ENCODE measurements at regions not wholly inside any gene's neighbourhood (a gene's known extent, or its start where the extent isn't known, plus 50 kb on each side); places are given as distances from the start of the nearest gene placed in this dataset.

- DNase-seq, result no peak
- H3K9me3 Mint-ChIP-seq (ENCODE audit: low read depth, unreplicated experiment), result no peaks in the 10 kb centered on the region
- H3K4me3 Mint-ChIP-seq (ENCODE audit: low read depth, unreplicated experiment), result no peak overlapping the region
- BruUV-seq (replicated peaks), result no TSS peak
- no peak overlapping the region for H3K27ac Mint-ChIP-seq (ENCODE audit: unreplicated experiment)
- no peak for TF ChIP-seq CTCF (IDR thresholded peaks at IDR 0.05; ENCODE audit: unreplicated experiment)
- no peaks in the 10 kb centered on the region for H3K27me3 Mint-ChIP-seq (ENCODE audit: unreplicated experiment)
- intact Hi-C loops (cut with micrococcal nuclease; ENCODE audit: unreplicated experiment), result no loop called here
- H3K36me3 Mint-ChIP-seq (ENCODE audit: insufficient read depth, unreplicated experiment), result peaks cover 8% of the 10 kb centered on the region
- H3K4me1 Mint-ChIP-seq (ENCODE audit: low read depth, unreplicated experiment), result no peaks in the 10 kb centered on the region
- CTCF ChIA-PET, result no interaction called here
Observed at GRCh38 chr6:167049275-167049674, 50.1 kb downstream of the CEP43 start.

- CTCF ChIA-PET, result no interaction called here
- Mint-ChIP-seq H3K27me3 (ENCODE audit: unreplicated experiment) (no peaks in the 10 kb centered on the region), H3K36me3 (ENCODE audit: insufficient read depth, unreplicated experiment) (peaks cover 8% of the 10 kb centered on the region), H3K4me3 (ENCODE audit: low read depth, unreplicated experiment) (no peak overlapping the region), H3K9me3 (ENCODE audit: low read depth, unreplicated experiment) (no peaks in the 10 kb centered on the region), H3K27ac (ENCODE audit: unreplicated experiment) (no peak overlapping the region), H3K4me1 (ENCODE audit: low read depth, unreplicated experiment) (no peaks in the 10 kb centered on the region)
- intact Hi-C loops (cut with micrococcal nuclease; ENCODE audit: unreplicated experiment), result no loop called here
- TF ChIP-seq CTCF (IDR thresholded peaks at IDR 0.05; ENCODE audit: unreplicated experiment), result no peak
- no TSS peak for BruUV-seq (replicated peaks)
- DNase-seq, result no peak
Observed at GRCh38 chr6:167050903-167051302, 51.7 kb downstream of the CEP43 start.

GRCh38 chr6:167053895-167054530 is 54.8 kb downstream of the CEP43 start:
- TF ChIP-seq CTCF (IDR thresholded peaks at IDR 0.05; ENCODE audit: unreplicated experiment), result no peak
- no peak for DNase-seq
- Mint-ChIP-seq H3K36me3 (ENCODE audit: insufficient read depth, unreplicated experiment) (no peaks in the 10 kb centered on the region), H3K9me3 (ENCODE audit: low read depth, unreplicated experiment) (no peaks in the 10 kb centered on the region), H3K4me3 (ENCODE audit: low read depth, unreplicated experiment) (no peak overlapping the region), H3K27ac (ENCODE audit: unreplicated experiment) (no peak overlapping the region), H3K4me1 (ENCODE audit: low read depth, unreplicated experiment) (no peaks in the 10 kb centered on the region), H3K27me3 (ENCODE audit: unreplicated experiment) (no peaks in the 10 kb centered on the region)
- CTCF ChIA-PET, result no interaction called here
- no TSS peak for BruUV-seq (replicated peaks)
- intact Hi-C loops (cut with micrococcal nuclease; ENCODE audit: unreplicated experiment), result no loop called here

- intact Hi-C loops (cut with micrococcal nuclease; ENCODE audit: unreplicated experiment), result no loop called here
- H3K9me3 Mint-ChIP-seq (ENCODE audit: low read depth, unreplicated experiment), result no peaks in the 10 kb centered on the region
- CTCF ChIA-PET, result no interaction called here
- DNase-seq, result no peak
- no peaks in the 10 kb centered on the region for H3K36me3 Mint-ChIP-seq (ENCODE audit: insufficient read depth, unreplicated experiment)
- no peak overlapping the region for H3K4me3 Mint-ChIP-seq (ENCODE audit: low read depth, unreplicated experiment)
- TF ChIP-seq CTCF (IDR thresholded peaks at IDR 0.05; ENCODE audit: unreplicated experiment), result no peak
- no peaks in the 10 kb centered on the region for H3K27me3 Mint-ChIP-seq (ENCODE audit: unreplicated experiment)
- H3K4me1 Mint-ChIP-seq (ENCODE audit: low read depth, unreplicated experiment), result no peaks in the 10 kb centered on the region
- no peak overlapping the region for H3K27ac Mint-ChIP-seq (ENCODE audit: unreplicated experiment)
- BruUV-seq (replicated peaks), result no TSS peak
Observed at GRCh38 chr6:167054987-167055386, 55.8 kb downstream of the CEP43 start.

Data from Calu3 (cell line).